HG03025 (cell line): ENCODE measurements at regions not wholly inside any gene's neighbourhood (a gene's known extent, or its start where the extent isn't known, plus 50 kb on each side); places are given as distances from the start of the nearest gene placed in this dataset.
"Not testable (repeated sequence)": the region's sequence is repeated elsewhere in the genome, so short reads cannot be mapped to it uniquely, and the experiment has no call there.

Experiments
- ATAC-seq: cut with Tn5 transposase; IDR thresholded peaks from one replicate; pipeline ENCODE4 v1.9.1; 2021; ENCODE audit warnings: mild to moderate bottlenecking, moderate library complexity; ENCODE audit not compliant: unreplicated experiment, low FRiP score

DNA sequence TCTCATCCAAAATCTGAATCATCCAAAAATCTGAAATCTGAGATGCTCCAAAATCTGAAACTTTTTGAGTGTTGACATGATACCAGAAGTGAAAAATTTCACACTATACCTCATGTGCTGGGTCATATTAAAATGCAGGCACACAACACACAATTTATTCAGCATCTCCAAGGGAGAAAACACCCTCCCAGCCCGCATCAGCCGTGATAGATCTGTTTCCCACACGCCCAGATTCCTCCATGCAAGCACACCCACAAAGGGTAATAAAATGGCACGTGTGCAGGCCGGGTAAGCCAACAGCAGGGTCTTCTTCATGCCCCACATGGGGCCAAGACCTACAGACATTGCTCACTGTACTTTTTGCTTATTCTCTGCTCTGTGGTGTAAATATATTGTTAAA is 173.1 kb upstream of the FERD3L start:
- no peak for ATAC-seq

DNA sequence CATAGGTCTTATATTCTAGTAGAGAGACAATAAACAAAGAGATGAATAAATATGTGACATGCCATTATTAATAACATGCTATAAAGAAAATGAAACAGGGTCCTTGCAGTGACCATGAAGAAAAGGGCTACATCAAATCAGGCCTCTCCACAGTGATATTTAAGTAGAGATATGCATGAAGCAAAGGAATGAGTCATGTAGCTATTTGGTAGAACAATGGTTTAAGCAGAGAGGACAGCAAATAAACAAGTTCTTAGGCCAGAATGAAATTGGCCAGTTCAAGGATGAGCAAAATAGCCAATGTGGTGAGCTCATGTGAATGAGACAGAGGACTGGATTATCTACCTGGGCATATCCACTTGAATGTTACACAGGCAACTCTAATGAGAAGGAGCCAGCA is 172.2 kb upstream of the FERD3L start:
- no peak for ATAC-seq

DNA sequence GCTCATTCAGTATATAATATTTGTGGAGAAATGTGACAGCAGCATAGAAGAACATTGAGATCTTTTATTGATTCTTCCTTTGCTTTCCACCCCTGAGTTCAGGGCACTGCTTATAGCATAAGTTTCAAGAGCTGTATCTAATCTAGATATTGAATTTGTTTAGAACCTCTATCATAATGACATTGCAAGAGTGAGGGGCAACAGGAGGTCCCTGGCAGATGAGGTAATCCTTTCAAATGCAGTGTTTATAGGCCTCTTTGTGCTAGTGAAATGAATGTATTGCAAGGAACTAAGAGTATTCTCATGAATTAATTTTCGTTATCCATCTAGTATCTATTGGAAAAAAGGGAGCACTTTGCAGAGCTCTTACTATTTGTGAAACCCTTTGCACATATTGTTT is 167.2 kb upstream of the FERD3L start:
- no peak for ATAC-seq

- no peak for ATAC-seq
These were observed 162.3 kb upstream of the FERD3L start for GRCh38 chr7:19307554-19307953.

DNA sequence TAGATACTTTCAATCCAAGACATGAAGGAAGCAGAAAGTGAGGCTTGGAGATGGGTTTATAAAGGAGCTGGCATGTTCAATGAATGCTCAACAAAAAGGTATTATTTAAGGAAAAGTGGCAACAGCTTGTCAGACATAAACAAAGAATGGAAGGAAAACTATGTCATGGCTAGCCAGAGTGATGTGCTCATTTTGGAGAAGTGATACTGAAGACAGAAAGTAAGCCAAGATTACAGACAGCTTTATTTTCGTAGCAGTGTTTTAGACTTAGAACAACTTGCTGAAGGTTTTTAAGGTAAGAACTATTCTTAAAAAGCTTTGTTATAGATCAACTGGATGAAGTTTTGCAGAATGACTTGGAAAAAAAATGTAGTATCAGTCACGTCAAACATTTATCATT is 160.5 kb upstream of the FERD3L start:
- no peak for ATAC-seq

DNA sequence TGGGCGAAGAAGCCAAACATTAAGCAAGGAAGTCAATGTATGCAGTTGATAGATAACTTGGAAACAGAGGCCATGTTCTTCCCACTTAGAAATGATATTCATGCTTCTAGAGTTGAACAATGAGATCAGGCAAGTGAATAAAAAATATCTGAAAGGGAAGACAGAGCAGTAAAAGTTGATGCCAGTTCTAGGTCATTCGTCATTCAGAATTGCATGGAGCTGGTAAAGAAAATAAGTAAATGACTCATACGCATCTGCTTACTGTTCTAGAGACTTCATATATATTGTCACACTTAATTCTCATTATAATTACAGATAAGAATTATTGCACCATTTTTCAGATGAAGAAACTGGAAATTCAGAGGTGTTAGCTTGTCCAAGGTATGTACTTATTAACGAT is 158.9 kb upstream of the FERD3L start:
- no peak for ATAC-seq

DNA sequence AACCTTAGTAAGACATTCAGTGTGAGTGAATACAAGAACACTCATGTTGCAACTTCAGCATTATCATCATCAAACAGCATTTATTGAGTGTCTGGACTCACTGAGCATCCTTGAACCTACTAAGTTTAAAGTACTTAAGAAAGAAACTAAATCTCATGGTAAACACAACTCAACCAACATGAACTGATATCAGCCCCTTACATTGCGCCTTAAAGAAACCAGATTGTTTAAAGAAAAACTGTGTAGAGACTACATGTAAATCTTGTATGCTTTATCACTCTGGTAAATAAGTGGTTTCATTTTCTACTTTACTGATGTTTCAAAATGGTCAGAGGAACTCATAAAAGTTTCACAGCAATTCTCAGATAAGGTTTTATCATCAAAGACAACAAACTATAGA is 157.5 kb upstream of the FERD3L start:
- no peak for ATAC-seq

DNA sequence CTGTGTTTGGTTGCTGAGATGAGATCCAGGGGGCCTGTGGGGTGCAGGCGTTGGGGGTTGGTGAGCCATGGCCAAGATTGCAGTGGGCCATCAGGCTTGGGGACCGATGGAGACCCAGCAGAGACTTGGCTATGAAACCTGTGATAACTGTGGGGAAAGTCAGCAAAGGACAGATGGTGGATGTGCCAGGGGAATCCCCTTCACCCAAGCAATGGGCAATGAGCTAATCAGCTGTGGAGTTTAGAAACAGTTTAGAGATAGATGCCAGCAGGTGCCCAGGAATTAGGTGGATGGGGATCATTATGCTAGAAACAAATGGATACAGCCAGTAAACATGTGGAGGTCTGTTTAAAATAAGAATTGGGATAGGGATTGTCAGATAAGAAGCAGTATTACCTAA is 151.4 kb upstream of the FERD3L start:
- ATAC-seq, result no peak

DNA sequence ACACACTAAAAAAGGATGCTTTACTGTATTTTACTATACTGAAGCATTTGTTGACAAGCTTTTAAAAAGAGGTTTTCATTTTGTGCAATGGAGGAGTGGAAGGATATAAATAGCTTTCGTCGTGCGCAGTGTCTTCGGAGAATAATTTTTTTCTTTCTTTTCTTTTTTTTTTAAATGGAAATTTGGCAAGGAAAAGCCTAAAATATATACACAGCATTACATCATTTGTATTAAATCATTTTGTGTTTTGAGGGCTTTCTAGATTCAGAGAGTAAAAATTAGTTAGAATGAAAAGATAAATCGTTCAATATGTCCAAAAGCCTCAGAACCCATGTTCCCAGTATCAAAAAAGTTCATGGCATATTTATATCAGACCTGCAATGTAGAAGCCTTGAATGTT is 150.2 kb upstream of the FERD3L start:
- ATAC-seq, result no peak

DNA sequence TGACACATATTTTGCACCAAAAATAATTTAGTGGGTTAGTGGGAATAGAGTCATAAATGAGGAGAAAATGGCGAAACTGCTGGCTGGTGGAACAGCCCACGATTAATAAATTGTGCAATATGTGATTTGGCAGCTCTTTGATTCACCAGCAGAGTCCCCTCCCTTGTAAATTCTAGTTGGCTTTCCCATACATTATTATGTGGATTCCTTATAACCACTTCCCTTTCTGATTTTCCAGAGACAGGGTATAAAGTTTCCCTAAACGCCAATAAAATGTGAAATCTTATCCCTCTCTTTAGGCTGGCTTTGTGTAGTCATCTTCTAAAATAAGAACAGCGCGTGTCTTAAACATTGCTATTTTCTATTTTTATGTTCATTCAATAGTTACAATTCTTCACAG is 149.4 kb upstream of the FERD3L start:
- ATAC-seq, result no peak

GRCh38 chr7:19293431-19293830 is 148.2 kb upstream of the FERD3L start:
- no peak for ATAC-seq

DNA sequence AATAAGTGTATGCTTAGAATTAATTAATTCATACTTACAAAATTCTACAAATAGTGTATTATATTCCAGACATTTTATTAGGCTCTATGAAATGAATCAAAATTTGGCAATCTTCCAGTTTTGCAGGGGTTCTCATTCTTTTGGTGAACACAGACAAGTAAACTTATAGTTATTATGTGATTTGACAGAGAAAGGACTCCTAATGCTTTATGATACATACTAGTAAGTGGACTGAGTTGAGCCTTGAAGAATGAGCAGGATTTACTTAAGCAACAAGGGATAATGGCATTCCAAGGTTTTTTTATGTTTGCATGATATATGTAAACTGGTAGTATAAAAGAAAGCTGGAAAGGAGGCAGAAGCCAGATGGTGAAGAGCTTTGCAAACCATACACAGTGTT is 145.7 kb upstream of the FERD3L start:
- ATAC-seq, result no peak

DNA sequence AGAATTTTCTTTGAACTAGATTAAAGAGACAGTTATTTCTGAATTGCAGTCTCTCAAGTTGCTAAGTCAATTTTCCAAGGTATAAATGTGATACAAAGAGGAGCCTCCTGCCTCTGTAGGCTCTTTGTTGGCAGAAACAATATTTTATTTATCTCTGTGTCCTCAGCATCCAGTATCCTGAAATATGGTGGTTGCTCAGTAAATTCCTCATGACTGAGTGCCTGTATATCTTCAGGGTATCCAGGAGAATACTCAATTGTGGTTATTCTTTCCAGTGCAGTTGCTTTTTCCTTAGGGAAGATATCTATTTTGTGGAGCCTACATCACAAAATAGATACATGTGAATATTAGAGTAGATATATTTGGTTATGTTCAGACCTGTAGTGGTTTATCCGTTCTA is 144.8 kb upstream of the FERD3L start:
- ATAC-seq, result no peak

- ATAC-seq, result no peak
These were observed 139.5 kb upstream of the FERD3L start for GRCh38 chr7:19284596-19285300.

DNA sequence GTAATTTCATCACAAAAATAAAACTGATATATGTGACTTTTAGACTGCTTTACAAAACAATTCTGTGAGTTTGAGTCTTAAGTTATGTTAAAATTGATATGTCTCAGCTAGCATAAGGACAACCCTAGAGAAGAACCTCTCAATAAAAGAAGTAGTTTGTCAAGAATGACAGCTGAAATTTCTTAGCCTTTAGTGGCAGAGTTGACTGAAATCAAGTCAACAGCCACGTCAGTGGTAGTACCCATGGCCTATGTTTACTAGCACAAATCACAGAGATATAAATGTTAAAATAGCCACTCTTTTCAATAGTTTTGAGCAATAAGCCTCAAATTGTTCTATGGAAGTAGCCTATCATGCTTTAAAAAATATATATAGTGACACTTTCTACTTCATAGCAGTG is 138.9 kb upstream of the FERD3L start:
- ATAC-seq, result no peak

DNA sequence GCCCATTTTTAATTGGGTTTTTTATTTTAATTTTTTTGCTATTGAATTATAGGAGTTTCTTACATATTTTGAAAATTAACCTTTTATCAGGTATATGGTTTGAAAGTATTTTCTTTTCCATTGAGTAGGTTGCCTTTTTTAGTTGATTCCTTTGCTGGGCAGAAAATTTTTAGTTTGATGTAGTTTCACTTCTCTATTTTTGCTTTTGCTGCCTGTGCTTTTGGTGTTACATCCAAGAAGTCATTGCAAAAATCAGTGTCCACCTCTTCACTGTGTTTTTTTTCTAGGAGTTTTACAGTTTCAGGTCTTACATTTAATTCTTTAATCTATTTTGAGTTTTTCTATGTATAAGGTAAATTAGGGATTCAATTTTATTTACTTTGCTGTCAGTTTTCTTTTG is 129.8 kb upstream of the FERD3L start:
- ATAC-seq, result no peak

DNA sequence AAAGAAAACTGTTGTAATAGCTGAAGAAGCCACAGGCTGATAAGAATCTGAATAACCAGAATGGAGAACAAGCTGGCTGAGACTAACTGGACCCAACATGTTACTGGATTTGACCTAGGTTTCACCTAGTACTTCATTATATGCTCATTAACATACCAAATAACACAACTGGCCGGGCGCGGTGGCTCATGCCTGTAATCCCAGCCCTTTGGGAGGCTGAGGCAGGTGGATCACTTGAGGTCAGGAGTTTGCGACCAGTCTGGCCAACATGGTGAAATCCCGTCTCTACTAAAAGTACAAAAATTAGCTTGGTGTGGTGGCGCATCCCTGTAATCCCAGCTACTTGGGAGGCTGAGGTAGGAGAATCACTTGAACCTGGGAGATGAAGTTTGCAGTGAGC is 127.1 kb upstream of the FERD3L start:
- not testable (repeated sequence) for ATAC-seq

DNA sequence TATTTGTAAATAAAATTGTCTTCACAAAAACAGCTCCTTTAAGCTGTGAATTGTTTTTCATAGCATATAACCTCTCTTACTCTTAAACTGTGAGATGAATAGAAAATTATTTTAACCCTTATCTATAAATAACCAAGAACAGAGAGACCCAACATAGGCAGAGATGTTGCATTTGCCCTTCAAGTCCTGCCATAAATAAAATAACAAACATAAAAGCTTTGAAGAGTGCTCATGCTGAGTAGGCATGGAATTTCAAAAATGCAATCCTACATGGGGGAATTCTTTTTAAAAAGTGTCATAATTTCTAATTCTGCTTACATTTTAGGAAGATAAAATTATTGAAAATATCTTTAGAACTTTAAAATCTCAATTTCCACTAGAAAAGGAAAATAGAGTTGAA is 124.1 kb upstream of the FERD3L start:
- ATAC-seq, result no peak

- no peak for ATAC-seq
These were observed 123.5 kb upstream of the FERD3L start for GRCh38 chr7:19268737-19269136.

DNA sequence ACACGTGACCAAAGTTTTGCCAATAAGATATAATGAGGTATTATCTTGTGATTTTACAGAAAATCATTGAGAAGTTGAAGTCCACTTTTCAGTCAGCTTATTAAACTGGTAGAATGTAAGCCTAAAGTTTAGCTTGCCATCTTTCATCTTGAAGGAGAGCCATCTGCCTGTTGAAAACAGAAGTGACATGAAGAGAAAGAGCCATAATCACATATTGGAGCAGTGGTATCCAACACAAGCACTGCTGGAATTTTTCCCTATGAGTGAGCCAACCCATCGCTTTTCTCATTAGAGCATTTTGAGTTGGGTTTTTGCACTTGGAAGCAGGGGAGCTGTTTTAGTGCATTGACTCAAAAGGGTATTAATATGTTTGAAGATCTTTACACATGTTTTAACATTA is 117.6 kb upstream of the FERD3L start:
- ATAC-seq, result no peak

GRCh38 chr7:19249281-19249680 is 104.1 kb upstream of the FERD3L start:
- ATAC-seq, result no peak

GRCh38 chr7:19248681-19249080 is 103.5 kb upstream of the FERD3L start:
- ATAC-seq, result no peak

- ATAC-seq, result no peak
These were observed 102.9 kb upstream of the FERD3L start for GRCh38 chr7:19248115-19248514.
